Natural killer cell (primary cell): ENCODE measurements at regions not wholly inside any gene's neighbourhood (a gene's known extent, or its start where the extent isn't known, plus 50 kb on each side); places are given as distances from the start of the nearest gene placed in this dataset.

ENCODE experiments used
- ATAC-seq, 3 donors: fragments of 150-1000 bp in 2 of 3; fragments of 200-7000 bp in 1 of 3; cut with Tn5 transposase; 1 replicate in 1 of 3; 2 replicates in 2 of 3; pipeline ENCODE4 v1.10.0; 2021; ENCODE audit warnings: mild to moderate bottlenecking in 2 of 3, moderate library complexity in 2 of 3
- DNase-seq, 2 donors: peaks; one replicate each; pipeline versions ENCODE4 v3.0.0 to v3.0.0-alpha.2; 2013 to 2021; ENCODE audit warnings: mixed read lengths in 1 of 2
- H3K27ac ChIP-seq: one replicate; pipeline ENCODE4 v1.5.1; 2013; ENCODE audit warnings: mild to moderate bottlenecking, low read length
- H3K27me3 ChIP-seq: one replicate; pipeline ENCODE4 v1.6.1; 2013; ENCODE audit warnings: low read length; ENCODE audit not compliant: control insufficient read depth, insufficient read depth
- H3K36me3 ChIP-seq: one replicate; pipeline ENCODE4 v1.6.1; 2013; ENCODE audit warnings: low read length; ENCODE audit not compliant: control insufficient read depth, insufficient read depth
- H3K4me1 ChIP-seq: one replicate; pipeline ENCODE4 v1.6.1; 2013; ENCODE audit warnings: low read length; ENCODE audit not compliant: control insufficient read depth, insufficient read depth
- H3K4me3 ChIP-seq: one replicate; pipeline ENCODE4 v1.5.1; 2013; ENCODE audit warnings: low read length
- H3K9me3 ChIP-seq: one replicate; pipeline ENCODE4 v1.6.1; 2013; ENCODE audit warnings: low read length; ENCODE audit not compliant: control insufficient read depth, insufficient read depth
- H3K27ac Mint-ChIP-seq, 2 donors: one replicate each; pipeline ENCODE4 v1.8.0; 2022; ENCODE audit warnings: mild to moderate bottlenecking in 2 of 2, mixed read lengths in 2 of 2, moderate library complexity in 1 of 2
- H3K27me3 Mint-ChIP-seq, 2 donors: one replicate each; pipeline ENCODE4 v1.8.0; 2022; ENCODE audit warnings: low read depth in 2 of 2, mixed read lengths in 2 of 2
- H3K36me3 Mint-ChIP-seq: one replicate; pipeline ENCODE4 v1.8.0; 2022; ENCODE audit warnings: mixed read lengths
- H3K4me1 Mint-ChIP-seq, 2 donors: one replicate each; pipeline ENCODE4 v1.8.0; 2022; ENCODE audit warnings: mixed read lengths in 2 of 2
- H3K4me3 Mint-ChIP-seq: one replicate; pipeline ENCODE4 v1.8.0; 2022; ENCODE audit warnings: mild to moderate bottlenecking, moderate library complexity, mixed read lengths
- H3K9me3 Mint-ChIP-seq, 2 donors: one replicate each; pipeline ENCODE4 v1.8.0; 2022; ENCODE audit warnings: mixed read lengths in 2 of 2
- WGBS: methylation state at CpG from one replicate; pipeline ENCODE4 v1.1.7; 2013; ENCODE audit warnings: missing lambda C conversion rate; ENCODE audit not compliant: insufficient coverage; 5-methylcytosine and 5-hydroxymethylcytosine counted together
- intact Hi-C: fragments of 100-400 bp; cut with micrococcal nuclease; formaldehyde crosslinking; loops from one replicate; pipeline ENCODE4 v1.14.2; 2022
- TF ChIP-seq, protein P1 (sequence below): fragments of 200-600 bp; IDR thresholded peaks from one replicate; pipeline ENCODE4 v1.8.0; 2022; ENCODE audit warnings: antibody characterized with exemption

DNA sequence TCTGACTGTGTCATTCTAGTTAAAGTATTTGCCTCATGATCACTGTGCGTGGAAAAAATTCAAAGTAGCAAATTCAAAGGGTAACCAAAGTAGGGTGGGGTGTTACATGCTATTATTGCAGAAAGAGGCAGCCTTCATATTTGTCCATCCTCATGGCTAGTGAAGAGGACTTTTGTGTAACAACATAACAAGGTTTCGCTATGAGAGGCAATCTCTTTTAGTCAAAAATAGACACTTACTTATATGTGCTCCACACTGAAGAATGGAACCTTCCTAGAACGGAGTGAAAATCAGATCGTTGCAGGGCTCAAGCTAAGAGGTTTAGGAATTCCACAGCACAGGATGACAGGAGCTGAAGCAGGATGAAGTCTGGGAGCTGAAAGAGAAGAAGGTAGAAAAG, 345.1 kb upstream of the CBLB start:
- intact Hi-C loops: no loop called here
- no peaks in the 10 kb centered on the region for H3K9me3 ChIP-seq
- H3K27me3 ChIP-seq: no peaks in the 10 kb centered on the region
- Mint-ChIP-seq H3K4me1 (peaks cover 8 to 12% of the 10 kb centered on the region in 2 donors), H3K27ac (no peak overlapping the region), H3K9me3 (no peaks in the 10 kb centered on the region), H3K36me3 (no peaks in the 10 kb centered on the region), H3K27me3 (no peaks in the 10 kb centered on the region), H3K4me3 (no peak overlapping the region)
- DNase-seq (no peak), ATAC-seq (no peak)
- no peaks in the 10 kb centered on the region for H3K36me3 ChIP-seq
- 82% methylated on average over 4 of the region's 4 CpGs for WGBS
- TF ChIP-seq, protein P1, sequence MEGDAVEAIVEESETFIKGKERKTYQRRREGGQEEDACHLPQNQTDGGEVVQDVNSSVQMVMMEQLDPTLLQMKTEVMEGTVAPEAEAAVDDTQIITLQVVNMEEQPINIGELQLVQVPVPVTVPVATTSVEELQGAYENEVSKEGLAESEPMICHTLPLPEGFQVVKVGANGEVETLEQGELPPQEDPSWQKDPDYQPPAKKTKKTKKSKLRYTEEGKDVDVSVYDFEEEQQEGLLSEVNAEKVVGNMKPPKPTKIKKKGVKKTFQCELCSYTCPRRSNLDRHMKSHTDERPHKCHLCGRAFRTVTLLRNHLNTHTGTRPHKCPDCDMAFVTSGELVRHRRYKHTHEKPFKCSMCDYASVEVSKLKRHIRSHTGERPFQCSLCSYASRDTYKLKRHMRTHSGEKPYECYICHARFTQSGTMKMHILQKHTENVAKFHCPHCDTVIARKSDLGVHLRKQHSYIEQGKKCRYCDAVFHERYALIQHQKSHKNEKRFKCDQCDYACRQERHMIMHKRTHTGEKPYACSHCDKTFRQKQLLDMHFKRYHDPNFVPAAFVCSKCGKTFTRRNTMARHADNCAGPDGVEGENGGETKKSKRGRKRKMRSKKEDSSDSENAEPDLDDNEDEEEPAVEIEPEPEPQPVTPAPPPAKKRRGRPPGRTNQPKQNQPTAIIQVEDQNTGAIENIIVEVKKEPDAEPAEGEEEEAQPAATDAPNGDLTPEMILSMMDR: no peak
- H3K4me3 ChIP-seq: no peak overlapping the region
- H3K27ac ChIP-seq: peak overlapping the region; percentile 21
- no peaks in the 10 kb centered on the region for H3K4me1 ChIP-seq

DNA sequence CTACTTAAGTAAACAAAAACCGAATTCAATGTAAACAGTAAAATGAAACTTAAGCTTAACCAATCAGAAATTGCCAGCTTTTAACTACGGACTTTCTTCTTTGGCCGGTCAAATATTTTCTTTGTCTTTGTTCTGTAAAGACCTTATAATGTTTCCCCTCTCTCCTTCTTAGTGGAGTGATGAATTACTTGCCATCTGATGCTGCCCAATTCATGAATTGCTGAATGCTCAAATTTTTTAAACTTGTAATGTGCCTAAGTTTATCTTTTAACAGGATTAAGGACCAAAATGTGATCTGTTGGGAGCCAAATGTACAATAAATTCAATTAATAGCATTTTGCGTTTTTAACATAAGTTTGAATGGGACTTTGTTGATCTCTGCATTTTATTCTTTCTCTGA, 345.8 kb upstream of the CBLB start:
- H3K27ac Mint-ChIP-seq: no peak overlapping the region
- 96% methylated on average over 3 of the region's 4 CpGs for WGBS
- ATAC-seq (no peak), DNase-seq (no peak)
- no peaks in the 10 kb centered on the region for H3K9me3 ChIP-seq
- no peak overlapping the region for H3K4me3 Mint-ChIP-seq
- H3K36me3 Mint-ChIP-seq: no peaks in the 10 kb centered on the region
- H3K4me1 Mint-ChIP-seq: peaks cover 8 to 12% of the 10 kb centered on the region in 2 donors
- intact Hi-C loops: no loop called here
- no peak overlapping the region for H3K4me3 ChIP-seq
- H3K36me3 ChIP-seq: no peaks in the 10 kb centered on the region
- no peaks in the 10 kb centered on the region for H3K27me3 ChIP-seq
- no peaks in the 10 kb centered on the region for H3K27me3 Mint-ChIP-seq
- H3K27ac ChIP-seq: no peak overlapping the region
- H3K9me3 Mint-ChIP-seq: no peaks in the 10 kb centered on the region
- H3K4me1 ChIP-seq: no peaks in the 10 kb centered on the region
- TF ChIP-seq, protein P1: no peak

DNA sequence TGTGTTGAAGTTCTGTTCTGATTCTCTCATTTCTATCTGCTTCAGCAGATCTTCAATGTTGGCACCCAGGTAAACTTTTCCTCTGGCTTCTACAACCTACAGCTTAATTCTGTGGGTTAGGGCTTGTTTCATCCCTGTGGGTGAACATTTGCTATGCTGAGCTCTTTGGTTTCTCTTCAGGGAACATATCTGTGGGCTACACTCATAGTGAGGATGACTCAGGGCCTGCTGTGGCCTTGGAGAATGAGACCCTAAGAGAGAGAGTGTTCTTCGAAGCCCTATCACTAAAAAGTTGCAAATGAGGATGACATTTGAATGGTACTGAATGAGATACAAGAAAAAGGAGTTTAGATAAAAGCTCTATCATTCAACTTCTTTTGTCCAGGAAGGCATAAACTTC, 346.2 kb upstream of the CBLB start:
- WGBS: 50% methylated on average over 1 of the region's 1 CpG
- intact Hi-C loops: no loop called here
- peaks cover 8 to 12% of the 10 kb centered on the region in 2 donors for H3K4me1 Mint-ChIP-seq
- Histone ChIP-seq H3K36me3 (no peaks in the 10 kb centered on the region), H3K4me1 (no peaks in the 10 kb centered on the region), H3K4me3 (no peak overlapping the region), H3K27ac (no peak overlapping the region), H3K27me3 (no peaks in the 10 kb centered on the region), H3K9me3 (no peaks in the 10 kb centered on the region)
- ATAC-seq (no peak), DNase-seq (no peak)
- no peaks in the 10 kb centered on the region for H3K36me3 Mint-ChIP-seq
- no peak overlapping the region for H3K4me3 Mint-ChIP-seq
- H3K27me3 Mint-ChIP-seq: no peaks in the 10 kb centered on the region
- no peak overlapping the region for H3K27ac Mint-ChIP-seq
- TF ChIP-seq, protein P1: no peak
- no peaks in the 10 kb centered on the region for H3K9me3 Mint-ChIP-seq

DNA sequence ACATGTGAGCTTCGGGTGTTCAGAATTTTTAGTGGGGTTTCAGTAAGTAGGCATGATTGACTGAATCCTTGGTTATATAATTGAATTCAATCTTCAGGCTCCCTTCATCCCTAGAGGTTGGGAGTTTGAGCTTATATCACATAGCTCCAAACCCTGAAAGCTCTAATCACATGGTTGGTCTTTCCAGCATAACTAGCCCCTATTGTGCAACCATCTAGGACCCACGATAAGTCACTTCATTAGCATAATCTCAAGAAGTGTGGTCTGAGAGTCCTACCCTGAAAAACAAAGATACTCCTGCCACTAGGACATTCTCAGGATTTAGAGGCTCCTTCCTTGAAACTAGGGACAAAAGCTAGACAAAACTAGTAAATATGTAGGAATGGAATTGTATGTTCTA, 348.9 kb upstream of the CBLB start:
- Mint-ChIP-seq H3K27ac (no peak overlapping the region), H3K4me1 (peaks cover 8 to 12% of the 10 kb centered on the region in 2 donors), H3K36me3 (peaks cover 11% of the 10 kb centered on the region), H3K9me3 (peaks cover 4 to 13% of the 10 kb centered on the region in 2 donors), H3K4me3 (no peak overlapping the region), H3K27me3 (no peaks in the 10 kb centered on the region)
- H3K27ac ChIP-seq: no peak overlapping the region
- no peak overlapping the region for H3K4me3 ChIP-seq
- intact Hi-C loops: no loop called here
- DNase-seq (no peak), ATAC-seq (no peak)
- H3K36me3 ChIP-seq: no peaks in the 10 kb centered on the region
- 86% methylated on average over 2 of the region's 2 CpGs for WGBS
- H3K9me3 ChIP-seq: no peaks in the 10 kb centered on the region
- TF ChIP-seq, protein P1: no peak
- no peaks in the 10 kb centered on the region for H3K4me1 ChIP-seq
- no peaks in the 10 kb centered on the region for H3K27me3 ChIP-seq
